ENCODE measurements at regions not wholly inside any gene's neighbourhood (a gene's known extent, or its start where the extent isn't known, plus 50 kb on each side); places are given as distances from the start of the nearest gene placed in this dataset.

GRCh38 chr10:128713471-128713870 lies 587.2 kb upstream of the MKI67 start:
- H3K4me3 ChIP-seq (ENCODE audit: low read depth in 2 of 2, low read length in 1 of 2), result no peak overlapping the region
- no peak for DNase-seq
- H3F3A ChIP-seq (replicated peaks; ENCODE audit: insufficient read depth), result no peaks in the 10 kb centered on the region
- no peak overlapping the region for H3K27ac ChIP-seq (ENCODE audit: low read depth in 2 of 2, low read length in 1 of 2)
- H3K4me2 ChIP-seq, result no peak overlapping the region
- WGBS (ENCODE audit: low lambda C conversion rate), result 29% methylated on average over 5 of the region's 5 CpGs
- ChIA-PET POLR2A (no interaction called here), CTCF (interaction anchor here (0.7 to 1.1 kb wide), 2 partner anchors 14 to 46 kb away, joined by 3 read pairs; no protein-coding TSS in a partner anchor)
- H4K20me1 ChIP-seq (ENCODE audit: insufficient read depth), result no peaks in the 10 kb centered on the region
- no peak overlapping the region for H2AFZ ChIP-seq (ENCODE audit: low read depth)
- TF ChIP-seq YY1 (IDR thresholded peaks at IDR 0.05; ENCODE audit: low read depth) (no peak), NFIC (IDR thresholded peaks at IDR 0.05; ENCODE audit: borderline replicate concordance) (no peak), SMC3 (IDR thresholded peaks at IDR 0.05; ENCODE audit: low read depth, low read length) (no peak), SIN3A (IDR thresholded peaks at IDR 0.05; ENCODE audit: borderline replicate concordance, low read depth, low read length) (no peak), TAF1 (IDR thresholded peaks at IDR 0.05; ENCODE audit: borderline replicate concordance, low read depth, low read length) (no peak), RFX5 (IDR thresholded peaks at IDR 0.05; ENCODE audit: low read length) (no peak), NRF1 (IDR thresholded peaks at IDR 0.05; ENCODE audit: low read depth, low read length) (no peak), RXRA (IDR thresholded peaks at IDR 0.05; ENCODE audit: borderline replicate concordance, low read depth) (no peak), EP300 (IDR thresholded peaks at IDR 0.05; ENCODE audit: borderline replicate concordance in 1 of 2, low read depth in 1 of 2, low read length in 1 of 2) (no peak)
- TF ChIP-seq, protein P1, sequence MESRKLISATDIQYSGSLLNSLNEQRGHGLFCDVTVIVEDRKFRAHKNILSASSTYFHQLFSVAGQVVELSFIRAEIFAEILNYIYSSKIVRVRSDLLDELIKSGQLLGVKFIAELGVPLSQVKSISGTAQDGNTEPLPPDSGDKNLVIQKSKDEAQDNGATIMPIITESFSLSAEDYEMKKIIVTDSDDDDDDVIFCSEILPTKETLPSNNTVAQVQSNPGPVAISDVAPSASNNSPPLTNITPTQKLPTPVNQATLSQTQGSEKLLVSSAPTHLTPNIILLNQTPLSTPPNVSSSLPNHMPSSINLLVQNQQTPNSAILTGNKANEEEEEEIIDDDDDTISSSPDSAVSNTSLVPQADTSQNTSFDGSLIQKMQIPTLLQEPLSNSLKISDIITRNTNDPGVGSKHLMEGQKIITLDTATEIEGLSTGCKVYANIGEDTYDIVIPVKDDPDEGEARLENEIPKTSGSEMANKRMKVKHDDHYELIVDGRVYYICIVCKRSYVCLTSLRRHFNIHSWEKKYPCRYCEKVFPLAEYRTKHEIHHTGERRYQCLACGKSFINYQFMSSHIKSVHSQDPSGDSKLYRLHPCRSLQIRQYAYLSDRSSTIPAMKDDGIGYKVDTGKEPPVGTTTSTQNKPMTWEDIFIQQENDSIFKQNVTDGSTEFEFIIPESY (IDR thresholded peaks at IDR 0.05; ENCODE audit: borderline replicate concordance, low read depth), result no peak
- TF ChIP-seq, protein P2, sequence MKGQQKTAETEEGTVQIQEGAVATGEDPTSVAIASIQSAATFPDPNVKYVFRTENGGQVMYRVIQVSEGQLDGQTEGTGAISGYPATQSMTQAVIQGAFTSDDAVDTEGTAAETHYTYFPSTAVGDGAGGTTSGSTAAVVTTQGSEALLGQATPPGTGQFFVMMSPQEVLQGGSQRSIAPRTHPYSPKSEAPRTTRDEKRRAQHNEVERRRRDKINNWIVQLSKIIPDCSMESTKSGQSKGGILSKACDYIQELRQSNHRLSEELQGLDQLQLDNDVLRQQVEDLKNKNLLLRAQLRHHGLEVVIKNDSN (IDR thresholded peaks at IDR 0.05; ENCODE audit: borderline replicate concordance, low read depth), result no peak
- no peaks in the 10 kb centered on the region for H3K79me2 ChIP-seq (ENCODE audit: insufficient read depth)
- no peaks in the 10 kb centered on the region for H3K27me3 ChIP-seq (ENCODE audit: insufficient read depth)
- no peaks in the 10 kb centered on the region for H3K4me1 ChIP-seq (ENCODE audit: control insufficient read depth in 1 of 2, insufficient read depth in 2 of 2, low read depth in 1 of 2, low read length in 1 of 2)
- no peaks in the 10 kb centered on the region for H3K36me3 ChIP-seq (replicated peaks in 1 of 2; ENCODE audit: control insufficient read depth in 1 of 2, insufficient read depth in 2 of 2, low read length in 1 of 2)
- no peaks in the 10 kb centered on the region for H3K9me2 ChIP-seq
- H3K9ac ChIP-seq, result no peak overlapping the region
- no peaks in the 10 kb centered on the region for H3K9me3 ChIP-seq

DNA sequence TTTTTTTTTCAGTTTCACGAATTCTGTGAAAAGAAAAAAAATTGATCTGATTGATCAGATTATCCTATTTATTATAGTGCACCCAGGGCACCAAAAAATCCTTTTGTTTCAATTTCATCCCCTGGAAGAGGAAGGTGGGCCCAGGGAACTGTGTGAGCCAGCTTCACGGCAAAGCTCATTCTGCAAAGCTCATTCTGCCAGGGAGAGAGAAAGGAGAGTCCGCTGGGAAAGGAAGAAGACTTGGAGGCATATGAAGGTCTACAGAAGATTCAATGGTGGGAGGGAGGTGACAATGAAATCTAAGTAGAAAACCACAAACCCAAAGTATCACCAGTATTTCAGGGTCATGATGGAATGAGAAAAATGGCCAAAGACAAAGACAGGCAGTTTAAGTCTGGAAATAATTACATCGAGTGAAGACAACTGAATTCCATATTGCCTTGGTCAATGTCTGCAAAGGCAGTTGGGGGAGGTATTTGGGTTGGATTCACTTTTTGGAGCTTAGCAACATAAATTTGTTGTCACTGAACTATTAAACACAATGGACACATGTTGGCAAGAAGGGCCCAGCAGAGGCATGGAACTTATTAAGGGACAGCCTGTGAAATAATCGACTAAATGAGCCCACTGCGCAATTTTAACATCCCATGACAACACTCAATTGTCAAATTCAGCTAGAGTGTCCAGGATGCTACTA lies 587.8 kb upstream of the MKI67 start:
- Histone ChIP-seq H3K4me1 (ENCODE audit: control insufficient read depth in 1 of 2, insufficient read depth in 2 of 2, low read depth in 1 of 2, low read length in 1 of 2) (no peaks in the 10 kb centered on the region), H4K20me1 (ENCODE audit: insufficient read depth) (no peaks in the 10 kb centered on the region), H3K79me2 (ENCODE audit: insufficient read depth) (no peaks in the 10 kb centered on the region), H3K9me2 (no peaks in the 10 kb centered on the region), H3F3A (replicated peaks; ENCODE audit: insufficient read depth) (no peaks in the 10 kb centered on the region), H3K4me3 (ENCODE audit: low read depth in 2 of 2, low read length in 1 of 2) (no peak overlapping the region), H3K27me3 (ENCODE audit: insufficient read depth) (no peaks in the 10 kb centered on the region), H3K27ac (ENCODE audit: low read depth in 2 of 2, low read length in 1 of 2) (no peak overlapping the region), H3K4me2 (no peak overlapping the region), H3K36me3 (replicated peaks in 1 of 2; ENCODE audit: control insufficient read depth in 1 of 2, insufficient read depth in 2 of 2, low read length in 1 of 2) (no peaks in the 10 kb centered on the region), H3K9me3 (no peaks in the 10 kb centered on the region), H3K9ac (no peak overlapping the region), H2AFZ (ENCODE audit: low read depth) (no peak overlapping the region)
- ChIA-PET POLR2A (no interaction called here), CTCF (interaction anchor here (0.7 to 1.1 kb wide), 2 partner anchors 14 to 46 kb away, joined by 3 read pairs; no protein-coding TSS in a partner anchor)
- no peak for DNase-seq
- 24% methylated on average over 6 of the region's 6 CpGs for WGBS (ENCODE audit: low lambda C conversion rate)
- TF ChIP-seq YY1 (IDR thresholded peaks at IDR 0.05; ENCODE audit: low read depth) (no peak), MEF2A (IDR thresholded peaks at IDR 0.05; ENCODE audit: borderline replicate concordance, low read depth) (no peak), EP300 (IDR thresholded peaks at IDR 0.05; ENCODE audit: borderline replicate concordance in 1 of 2, low read depth in 1 of 2, low read length in 1 of 2) (no peak), TCF12 (IDR thresholded peaks at IDR 0.05) (no peak), ELF1 (IDR thresholded peaks at IDR 0.05) (no peak), GABPA (IDR thresholded peaks at IDR 0.05; ENCODE audit: low read depth) (no peak), EZH2phosphoT487 (IDR thresholded peaks at IDR 0.05; ENCODE audit: borderline replicate concordance, low read depth) (no peak), MAX (IDR thresholded peaks at IDR 0.05; ENCODE audit: low read depth) (no peak)
- TF ChIP-seq, protein P2 (IDR thresholded peaks at IDR 0.05; ENCODE audit: borderline replicate concordance, low read depth), result no peak
- TF ChIP-seq, protein P3, sequence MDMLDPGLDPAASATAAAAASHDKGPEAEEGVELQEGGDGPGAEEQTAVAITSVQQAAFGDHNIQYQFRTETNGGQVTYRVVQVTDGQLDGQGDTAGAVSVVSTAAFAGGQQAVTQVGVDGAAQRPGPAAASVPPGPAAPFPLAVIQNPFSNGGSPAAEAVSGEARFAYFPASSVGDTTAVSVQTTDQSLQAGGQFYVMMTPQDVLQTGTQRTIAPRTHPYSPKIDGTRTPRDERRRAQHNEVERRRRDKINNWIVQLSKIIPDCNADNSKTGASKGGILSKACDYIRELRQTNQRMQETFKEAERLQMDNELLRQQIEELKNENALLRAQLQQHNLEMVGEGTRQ (IDR thresholded peaks at IDR 0.05; ENCODE audit: borderline replicate concordance, low read depth, low read length), result no peak
- TF ChIP-seq, protein P4, sequence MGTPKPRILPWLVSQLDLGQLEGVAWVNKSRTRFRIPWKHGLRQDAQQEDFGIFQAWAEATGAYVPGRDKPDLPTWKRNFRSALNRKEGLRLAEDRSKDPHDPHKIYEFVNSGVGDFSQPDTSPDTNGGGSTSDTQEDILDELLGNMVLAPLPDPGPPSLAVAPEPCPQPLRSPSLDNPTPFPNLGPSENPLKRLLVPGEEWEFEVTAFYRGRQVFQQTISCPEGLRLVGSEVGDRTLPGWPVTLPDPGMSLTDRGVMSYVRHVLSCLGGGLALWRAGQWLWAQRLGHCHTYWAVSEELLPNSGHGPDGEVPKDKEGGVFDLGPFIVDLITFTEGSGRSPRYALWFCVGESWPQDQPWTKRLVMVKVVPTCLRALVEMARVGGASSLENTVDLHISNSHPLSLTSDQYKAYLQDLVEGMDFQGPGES (IDR thresholded peaks at IDR 0.05; ENCODE audit: low read depth, low read length), result no peak
